Suppressor macrophage (primary cell): ENCODE measurements at regions not wholly inside any gene's neighbourhood (a gene's known extent, or its start where the extent isn't known, plus 50 kb on each side); places are given as distances from the start of the nearest gene placed in this dataset.
"Not testable (repeated sequence)": the region's sequence is repeated elsewhere in the genome, so short reads cannot be mapped to it uniquely, and the experiment has no call there.

ENCODE experiments used
- DNase-seq, 4 experiments: peaks; one replicate each; pipeline ENCODE4 v3.0.0-alpha.2; 2020 to 2022

DNA sequence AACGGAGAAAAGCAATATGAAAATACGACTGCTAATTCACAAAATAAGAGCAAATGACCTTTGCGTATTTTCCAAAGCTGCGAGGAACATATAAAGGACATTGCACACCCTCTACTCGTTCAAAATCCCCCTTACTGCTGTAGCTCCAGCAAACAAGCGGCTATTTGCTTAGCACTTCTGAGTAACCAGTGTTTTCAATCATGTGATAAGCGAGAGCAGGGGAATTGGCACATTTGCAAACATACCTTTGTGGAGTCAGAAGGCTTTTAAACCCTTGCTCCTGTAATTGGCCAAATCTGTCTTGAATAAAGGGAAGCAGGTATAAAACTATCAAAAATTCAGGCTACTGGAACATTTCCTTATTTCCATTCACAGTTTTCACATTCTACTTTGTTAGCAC is 610.2 kb downstream of the UBE2NL start:
- no peak for DNase-seq

DNA sequence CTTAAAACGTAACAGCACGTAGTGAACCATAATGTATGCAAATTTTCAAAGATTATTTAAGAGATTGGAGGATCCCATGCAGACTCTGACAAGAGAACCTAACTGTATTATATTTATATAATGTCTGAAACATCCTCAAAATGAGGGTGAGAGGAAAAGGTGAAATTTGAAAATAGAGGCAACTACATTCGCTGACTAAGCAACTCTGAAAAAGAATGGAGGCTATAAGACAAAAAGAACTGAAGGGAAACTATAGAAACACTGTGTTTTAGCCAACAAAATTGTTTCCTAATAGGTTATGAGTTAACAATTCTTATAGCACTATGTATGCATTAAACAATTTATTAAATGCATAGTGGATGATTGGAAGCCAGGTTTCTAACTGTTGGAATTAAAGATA is 648.0 kb downstream of the UBE2NL start:
- no peak for DNase-seq

DNA sequence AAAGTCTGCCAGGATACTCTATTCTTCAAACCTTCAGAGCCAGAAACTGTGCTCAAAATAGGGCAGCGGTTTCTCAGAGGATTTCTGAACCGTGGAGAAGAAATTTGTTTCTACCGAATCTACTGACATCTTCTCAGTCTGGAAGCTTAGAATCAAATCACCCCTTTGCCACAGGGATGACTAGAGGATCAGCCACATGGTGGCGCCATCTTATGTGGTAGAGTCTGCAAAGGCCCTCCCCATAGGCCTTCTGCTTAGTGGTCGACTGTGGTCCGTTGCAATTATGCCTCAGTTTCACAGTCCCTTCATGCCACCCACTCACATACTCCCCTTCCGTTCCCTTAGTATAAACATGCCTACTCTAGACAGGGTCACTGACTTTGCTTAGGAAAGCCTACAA is 680.7 kb upstream of the SPANXN1 start:
- DNase-seq: no peak

DNA sequence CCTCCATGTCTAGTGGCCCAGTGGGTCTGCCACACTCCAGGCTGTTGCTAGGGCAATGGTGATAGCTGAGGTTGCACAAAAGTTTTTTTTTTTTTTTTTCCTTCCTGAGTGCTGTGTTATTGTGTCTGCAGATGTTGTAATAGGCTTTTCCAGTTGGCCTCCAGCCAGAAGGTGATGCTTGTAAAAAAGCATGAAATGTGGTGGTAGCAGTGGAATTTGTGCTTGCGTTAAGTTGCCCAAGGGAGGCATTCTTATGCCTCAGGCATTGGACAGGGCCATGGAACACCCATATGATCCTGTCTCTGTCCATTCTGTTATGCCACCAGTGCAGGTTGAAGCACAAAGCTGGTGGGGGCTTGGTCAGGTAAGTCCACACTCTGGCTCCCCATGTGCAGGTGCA is 660.5 kb upstream of the SPANXN1 start:
- no peak for DNase-seq

DNA sequence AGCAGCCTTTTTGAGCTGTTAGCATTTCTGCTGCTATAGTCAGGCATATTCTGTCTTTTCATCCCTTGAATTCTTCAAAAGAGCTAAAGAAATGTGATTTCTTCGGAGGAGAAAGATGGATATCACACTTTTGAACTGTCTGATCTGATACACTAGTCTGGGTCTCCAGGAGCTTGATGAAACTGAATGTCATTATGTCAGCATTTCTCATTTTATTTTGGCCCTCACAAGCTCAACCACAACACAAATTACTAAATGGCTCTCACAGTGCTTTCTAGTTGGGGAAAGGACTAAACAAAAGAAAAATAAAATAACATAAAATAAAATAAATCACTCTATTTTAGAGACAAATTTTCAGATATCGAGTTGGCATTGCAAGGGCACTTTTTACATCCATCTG is 655.3 kb upstream of the SPANXN1 start:
- no peak for DNase-seq

DNA sequence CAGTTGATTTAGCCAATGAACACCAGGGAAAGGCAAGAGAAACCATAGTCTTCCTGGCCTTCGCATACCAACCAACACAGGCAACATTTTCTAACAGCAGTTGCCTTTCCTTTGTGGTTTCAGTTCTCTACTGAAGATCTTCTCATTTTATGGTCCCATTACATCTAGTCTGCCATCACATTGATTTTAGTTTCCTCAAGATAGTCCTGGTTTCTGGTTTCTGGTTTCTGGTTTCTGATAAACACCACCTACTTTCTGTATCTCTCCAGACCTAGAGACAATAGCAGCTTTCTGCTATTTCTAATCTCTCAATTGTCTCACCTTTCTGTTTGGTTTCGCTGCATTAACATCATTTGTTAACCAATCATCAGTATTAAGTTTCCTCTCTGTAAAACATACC is 646.3 kb upstream of the SPANXN1 start:
- no peak for DNase-seq

DNA sequence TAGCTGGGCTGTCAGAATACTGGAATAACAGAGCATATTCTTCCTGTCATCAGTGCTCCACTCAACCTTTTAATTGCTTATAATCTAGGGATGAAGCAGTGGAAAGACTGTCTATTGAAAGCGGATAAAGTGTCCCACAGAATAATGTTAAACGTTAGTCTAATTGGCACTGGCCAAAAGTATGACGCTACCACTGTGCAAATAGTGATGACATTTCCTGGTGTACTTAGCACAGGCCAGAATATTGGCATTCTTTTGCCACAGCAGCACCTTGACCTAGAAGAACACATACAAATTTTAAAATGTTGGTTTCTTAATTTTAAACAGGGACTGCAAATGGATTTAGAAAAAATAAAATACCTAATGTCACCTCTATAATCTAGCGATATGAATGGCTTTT is 635.2 kb upstream of the SPANXN1 start:
- no peak for DNase-seq

DNA sequence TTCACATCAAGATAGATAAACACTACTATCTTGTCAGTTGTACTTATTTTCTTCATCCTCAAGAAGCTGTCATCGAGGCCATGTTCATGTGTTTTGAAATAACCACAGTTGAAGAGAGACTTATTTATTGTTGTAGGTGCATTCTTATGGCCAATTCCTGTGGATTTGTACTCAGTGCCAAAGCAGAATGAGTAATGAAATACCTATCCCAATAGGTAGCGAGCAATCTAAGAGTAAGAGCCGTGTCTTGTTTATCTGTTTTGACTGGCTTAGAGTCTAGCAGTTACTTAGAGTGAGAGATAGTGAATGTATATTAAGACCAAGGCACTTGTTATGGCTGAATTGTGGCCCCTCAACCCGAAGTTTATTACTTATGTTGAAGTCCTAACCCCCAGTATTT is 631.0 kb upstream of the SPANXN1 start:
- no peak for DNase-seq

DNA sequence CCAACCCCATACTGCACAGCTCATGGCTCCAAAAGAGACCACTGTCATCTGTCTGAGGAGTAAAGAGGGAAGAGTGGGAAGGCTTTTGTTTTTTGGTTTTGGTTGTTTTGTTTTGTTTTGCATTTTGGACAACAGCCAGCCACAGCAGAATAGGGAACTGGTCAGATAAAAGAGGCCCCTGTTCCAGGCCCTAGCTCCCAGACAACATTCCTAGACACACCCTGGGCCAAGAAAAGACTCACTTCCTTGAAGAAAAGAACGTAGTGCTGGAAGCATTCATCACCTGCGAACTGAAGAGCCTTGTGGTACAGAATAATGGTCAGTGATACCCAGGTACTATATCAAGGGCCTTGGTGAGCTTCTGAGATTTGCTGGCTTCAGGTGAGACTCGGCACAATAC is 619.4 kb upstream of the SPANXN1 start:
- DNase-seq: no peak

DNA sequence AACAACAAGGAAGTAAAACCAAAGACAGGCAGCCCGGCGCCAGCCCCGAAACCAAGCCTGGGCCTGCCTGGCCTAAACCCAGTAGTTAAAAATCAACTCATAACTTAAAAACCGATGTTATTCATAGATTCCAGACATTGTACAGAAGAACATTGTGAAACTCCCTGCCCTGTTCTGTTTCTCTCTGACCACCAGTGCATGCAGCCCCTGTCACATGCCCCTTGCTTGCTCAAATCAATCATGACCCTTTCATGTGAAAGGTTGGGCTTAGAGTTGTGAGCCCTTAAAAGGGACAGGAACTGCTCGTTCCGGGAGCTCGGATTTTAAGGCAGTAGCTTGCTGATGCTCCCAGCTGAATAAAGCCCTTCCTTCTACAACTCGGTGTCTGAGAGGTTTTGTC is 612.9 kb upstream of the SPANXN1 start:
- not testable (repeated sequence) for DNase-seq

DNA sequence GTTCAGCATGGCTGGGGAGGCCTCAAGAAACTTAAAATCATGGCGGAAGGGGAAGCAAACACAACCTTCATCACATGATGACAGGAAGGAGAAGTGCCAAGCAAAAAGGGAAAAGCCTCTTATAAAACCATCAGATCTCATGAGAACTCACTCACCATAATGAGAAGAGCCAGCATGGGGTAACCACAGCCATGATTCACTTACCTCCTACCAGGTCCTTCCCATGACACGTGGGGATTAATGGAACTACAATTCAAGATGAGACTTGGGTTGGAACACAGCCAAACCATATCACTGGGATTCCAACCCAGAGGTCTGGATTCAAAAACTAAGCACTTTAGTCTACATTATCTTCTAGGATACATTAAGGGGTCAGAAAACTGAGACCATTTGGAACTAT is 609.6 kb upstream of the SPANXN1 start:
- no peak for DNase-seq

DNA sequence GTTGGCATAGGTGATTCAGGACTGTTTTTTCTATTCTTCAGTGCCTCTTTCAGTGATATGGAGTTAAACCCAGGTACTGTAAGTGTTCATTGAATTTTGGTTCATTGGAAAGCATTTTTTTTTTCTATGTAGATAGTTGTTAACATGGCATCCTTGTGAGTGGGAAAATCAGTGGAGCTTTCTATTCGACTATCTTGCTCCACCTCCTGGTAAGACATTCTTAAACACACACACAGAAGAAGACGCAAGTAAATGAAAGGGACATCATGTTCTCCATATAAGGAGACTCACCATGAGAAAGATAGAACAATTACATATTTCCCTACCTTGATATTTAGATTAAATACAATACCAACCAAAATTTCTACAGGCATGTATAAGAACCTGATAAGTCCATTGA is 598.5 kb upstream of the SPANXN1 start:
- no peak for DNase-seq

DNA sequence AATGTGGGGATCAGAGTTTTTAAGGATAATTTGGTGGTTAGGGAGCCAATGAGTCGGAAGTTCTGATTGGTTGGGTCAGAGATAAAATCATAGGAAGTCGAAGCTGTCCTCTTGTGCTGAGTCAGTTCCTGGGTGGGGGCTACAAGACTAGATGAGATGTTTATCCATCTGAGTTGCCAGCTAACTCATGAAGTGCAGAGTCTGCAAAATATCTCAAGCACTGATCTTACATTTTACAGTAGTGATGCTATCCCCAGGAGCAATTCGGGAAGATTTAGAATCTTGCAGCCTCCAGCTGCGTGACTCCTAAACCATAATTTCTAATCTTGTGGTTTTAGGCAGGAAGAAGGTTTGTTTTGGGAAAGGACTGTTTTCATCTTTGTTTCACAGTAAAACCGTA is 565.8 kb upstream of the SPANXN1 start:
- DNase-seq: no peak

DNA sequence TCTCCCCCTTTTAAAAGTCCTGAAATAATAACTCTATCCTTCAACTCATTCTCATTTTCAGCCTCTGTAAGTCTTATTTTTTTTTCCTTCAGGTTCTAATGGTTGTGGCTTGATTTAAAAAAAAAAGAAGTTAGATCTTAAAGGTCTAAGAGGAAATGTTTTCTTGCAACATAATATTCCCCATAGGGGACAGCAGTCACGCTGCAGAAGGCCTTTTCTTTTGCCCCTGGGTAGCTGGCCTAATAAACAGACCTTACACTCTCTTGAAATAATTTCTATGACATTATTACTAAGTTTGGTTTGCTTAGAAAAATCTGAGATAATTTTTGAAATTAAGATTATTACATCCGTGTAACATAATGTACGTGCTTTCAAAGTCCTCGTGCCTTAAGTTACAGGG is 564.1 kb upstream of the SPANXN1 start:
- no peak for DNase-seq

DNA sequence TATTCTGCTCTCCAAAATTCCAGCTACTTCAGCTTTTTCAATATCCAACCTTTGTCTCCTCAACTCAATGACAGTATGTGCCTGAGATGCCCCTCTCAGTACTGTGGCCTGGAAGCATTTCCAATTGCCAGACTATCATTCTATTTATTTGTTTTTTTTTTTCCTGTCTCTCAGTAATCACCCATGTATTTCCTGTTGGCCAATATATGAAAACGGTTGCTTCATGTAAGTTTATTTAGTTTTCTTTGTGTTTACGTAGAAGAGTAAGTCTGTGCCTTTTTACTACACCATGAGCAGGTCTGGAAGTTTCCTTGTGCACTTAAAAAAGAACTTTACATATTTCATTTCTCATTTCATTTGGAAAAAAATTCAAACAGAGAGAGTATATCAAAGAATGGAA is 537.5 kb upstream of the SPANXN1 start:
- DNase-seq: no peak

DNA sequence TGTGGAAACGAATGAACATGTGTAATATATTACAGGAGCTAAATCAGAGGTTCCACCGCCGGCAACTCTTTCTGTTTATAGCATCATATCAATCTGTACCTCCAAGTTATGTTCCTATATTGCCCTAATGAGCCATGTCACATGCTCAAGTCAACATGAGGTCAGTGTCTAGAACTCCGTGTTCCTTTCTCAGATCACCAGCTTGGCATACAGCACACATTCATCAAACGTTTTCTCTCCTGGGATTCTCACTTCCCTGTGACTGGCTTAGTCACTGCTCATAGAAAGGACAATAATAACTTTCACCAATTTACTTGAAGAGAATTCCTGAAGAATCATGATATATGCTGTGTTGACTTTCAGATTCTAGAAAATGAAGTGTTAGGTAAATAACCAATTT is 532.0 kb upstream of the SPANXN1 start:
- DNase-seq: no peak

DNA sequence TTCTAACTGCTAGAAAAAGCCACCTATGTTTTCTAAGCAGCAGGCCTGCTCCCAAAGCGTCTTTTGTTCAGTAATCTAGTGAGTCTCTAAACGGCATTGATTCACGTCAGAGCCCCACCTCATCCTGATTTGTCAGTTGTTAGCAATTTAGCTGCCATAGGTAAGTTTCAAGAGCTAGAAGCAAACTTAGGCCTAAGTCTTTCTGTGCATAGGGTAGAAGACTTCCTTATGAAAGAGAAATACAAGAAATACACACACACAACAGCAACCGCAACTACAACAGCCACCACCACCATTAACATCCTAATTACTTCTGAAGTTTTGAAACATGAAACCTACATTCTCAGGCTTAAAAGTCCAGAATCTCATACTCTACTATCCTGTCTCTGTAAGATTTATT is 531.1 kb upstream of the SPANXN1 start:
- DNase-seq: no peak

DNA sequence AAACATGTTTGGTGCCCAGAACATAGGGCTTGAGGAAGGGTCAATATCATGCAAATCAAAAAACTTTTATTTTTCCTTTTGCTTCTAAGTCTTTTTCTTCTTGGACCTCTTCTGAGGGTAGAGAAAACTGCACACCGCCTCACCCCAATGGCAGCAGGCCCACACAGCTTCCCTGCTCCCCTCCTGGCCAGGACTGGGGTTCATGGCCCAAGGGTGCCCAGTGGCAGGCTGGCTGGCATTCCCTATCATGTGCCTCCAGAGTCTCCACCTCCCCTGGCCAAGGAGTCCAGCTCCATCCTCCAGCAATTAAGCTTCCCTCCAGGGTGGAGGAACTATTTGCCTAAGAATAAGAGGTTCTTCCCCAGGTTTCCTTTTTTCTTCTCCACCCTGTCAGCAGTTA is 529.6 kb upstream of the SPANXN1 start:
- no peak for DNase-seq

DNA sequence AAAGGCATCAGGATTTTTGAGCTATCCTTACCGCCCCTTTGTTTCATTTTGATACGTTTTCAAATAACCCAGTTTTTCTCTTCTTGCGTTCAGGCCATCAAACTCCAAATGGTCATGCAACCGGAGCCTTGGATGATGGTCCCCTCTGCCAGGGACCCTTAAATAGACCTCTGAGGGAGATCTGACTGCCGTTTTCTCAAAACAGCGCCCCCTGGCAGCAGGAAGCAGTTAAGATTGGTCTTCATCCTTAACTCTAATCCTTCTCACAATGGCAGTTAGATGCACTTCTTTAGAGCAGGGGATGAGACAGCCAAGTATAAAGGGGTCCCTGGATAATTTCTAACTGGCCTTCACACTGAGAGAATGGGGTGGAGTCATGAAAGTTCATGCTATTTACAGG is 525.0 kb upstream of the SPANXN1 start:
- DNase-seq: no peak

DNA sequence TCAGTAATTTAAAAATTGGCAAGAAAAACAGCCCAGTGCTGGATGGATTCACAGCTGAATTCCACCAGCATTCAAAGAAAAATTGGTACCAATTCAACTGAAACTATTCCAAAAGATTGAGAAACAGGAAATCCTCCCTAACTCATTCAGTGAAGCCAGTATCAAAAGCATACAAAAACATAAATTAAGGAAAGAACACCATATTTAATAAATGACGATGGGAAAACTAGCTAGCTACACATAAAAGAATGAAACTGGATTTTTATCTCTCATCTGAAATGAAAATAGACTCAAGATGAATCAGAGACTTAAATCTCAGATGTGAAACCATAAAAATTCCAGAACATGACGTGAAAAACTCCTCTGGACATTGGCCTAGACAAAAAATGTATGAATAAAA is 516.8 kb upstream of the SPANXN1 start:
- no peak for DNase-seq

DNA sequence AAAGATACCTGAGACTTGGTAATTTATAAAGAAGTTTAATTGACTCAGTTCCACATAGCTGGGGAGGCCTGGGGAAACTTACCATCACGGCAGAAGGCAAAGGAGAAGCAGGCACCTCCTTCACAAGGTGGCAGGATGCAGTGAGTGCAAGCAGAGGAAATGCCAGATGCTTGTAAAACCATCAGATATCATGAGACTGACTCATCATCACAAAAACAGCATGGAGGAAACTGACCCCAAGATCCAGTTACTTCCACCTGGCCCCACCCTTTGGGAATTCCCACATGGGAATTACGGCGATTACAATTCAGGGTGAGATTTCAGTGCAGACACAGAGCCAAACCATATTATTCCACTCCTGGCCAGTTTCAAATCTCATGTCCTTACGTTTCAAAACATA is 514.7 kb upstream of the SPANXN1 start:
- no peak for DNase-seq

DNA sequence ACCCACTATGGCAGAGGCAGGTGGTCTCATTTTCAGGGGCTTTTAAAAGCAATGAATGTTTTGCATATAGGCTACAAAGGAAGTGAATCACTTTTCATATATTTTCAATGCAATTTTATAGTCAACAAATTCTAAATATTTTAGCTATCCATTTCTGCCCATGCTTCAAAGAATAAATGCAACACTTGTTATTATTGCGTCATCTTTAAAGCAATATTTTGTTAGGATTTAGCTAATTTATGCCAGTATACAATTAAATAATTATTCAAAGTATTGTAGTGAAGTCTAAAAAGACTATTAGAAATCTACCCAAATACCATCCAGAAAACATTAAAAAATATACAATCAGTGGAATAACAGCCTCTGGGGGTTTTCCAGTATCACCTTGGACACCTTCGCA is 509.1 kb upstream of the SPANXN1 start:
- DNase-seq: no peak

DNA sequence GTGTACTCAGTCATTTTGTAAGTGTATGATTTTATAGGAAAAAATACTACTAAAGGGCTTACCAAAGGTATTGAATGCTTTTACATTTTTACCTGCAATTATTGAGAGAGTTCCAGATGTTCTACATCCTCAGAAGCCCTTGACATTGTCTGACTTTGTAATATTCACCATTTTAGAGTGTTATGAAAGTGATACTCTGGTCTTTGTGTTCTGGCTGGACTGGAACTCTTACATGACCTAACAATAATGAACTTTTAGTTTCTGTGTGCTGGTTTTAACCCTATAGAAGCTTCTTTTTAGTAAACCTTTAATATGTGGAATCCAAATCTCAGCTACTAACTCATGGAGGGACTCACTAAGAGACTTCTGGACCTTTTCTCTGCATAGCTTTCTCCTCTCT is 478.8 kb upstream of the SPANXN1 start:
- no peak for DNase-seq

DNA sequence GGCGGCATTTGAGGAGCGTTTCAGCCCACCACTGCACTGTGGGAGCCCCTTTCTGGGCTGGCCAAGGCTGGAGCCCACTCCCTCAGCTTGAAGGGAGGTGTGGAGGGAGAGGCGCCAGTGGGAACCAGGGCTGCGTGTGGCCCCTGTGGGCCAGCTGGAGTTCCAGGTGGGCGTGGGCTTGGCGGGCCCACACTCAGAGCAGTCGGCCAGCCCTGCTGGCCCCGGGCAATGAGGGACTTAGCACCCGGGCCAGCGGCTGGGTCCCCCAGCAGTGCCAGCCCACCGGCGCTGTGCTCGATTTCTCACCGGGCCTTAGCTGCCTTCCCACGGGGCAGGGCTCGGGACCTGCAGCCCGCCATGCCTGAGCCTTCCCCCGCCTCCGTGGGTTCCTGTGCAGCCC is 463.8 kb upstream of the SPANXN1 start:
- not testable (repeated sequence) for DNase-seq

DNA sequence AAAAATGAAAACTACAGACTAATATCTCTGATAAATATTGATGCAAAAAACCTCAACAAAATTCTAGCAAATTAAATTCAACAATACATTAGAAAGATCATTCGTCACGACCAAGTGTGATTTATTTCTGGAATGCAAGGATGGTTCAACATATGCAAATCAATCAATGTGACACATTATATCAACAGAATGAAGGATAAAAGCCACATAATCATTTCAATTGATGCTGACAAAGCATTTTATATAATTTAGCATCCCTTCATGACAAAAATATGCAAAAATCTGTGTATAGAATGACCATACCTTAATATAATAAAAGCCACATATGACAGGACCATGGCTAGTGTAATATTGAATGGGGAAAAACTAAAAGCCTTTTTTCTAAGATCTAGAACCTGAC is 457.2 kb upstream of the SPANXN1 start:
- DNase-seq: no peak

DNA sequence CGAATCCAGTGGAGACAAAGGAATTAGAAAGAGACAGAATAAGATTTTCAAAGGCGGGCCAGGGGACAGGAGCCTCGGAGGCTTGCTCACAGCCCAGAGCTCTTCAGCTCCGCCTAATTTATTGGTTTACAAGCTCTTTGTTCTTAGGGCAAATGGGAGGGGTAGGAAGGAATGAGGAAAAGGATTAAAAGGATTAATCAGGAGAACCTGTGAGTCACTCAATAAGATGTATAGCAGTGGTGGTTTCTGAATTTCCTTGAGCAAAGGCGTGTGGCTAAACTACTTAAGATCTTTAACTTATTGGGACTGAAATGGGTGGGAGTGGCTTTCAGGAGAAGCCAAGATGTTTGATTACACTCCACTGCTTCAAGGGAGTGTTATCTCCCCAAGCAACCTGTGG is 456.0 kb upstream of the SPANXN1 start:
- no peak for DNase-seq
